ENCODE measurements at regions not wholly inside any gene's neighbourhood (a gene's known extent, or its start where the extent isn't known, plus 50 kb on each side); places are given as distances from the start of the nearest gene placed in this dataset.

DNA sequence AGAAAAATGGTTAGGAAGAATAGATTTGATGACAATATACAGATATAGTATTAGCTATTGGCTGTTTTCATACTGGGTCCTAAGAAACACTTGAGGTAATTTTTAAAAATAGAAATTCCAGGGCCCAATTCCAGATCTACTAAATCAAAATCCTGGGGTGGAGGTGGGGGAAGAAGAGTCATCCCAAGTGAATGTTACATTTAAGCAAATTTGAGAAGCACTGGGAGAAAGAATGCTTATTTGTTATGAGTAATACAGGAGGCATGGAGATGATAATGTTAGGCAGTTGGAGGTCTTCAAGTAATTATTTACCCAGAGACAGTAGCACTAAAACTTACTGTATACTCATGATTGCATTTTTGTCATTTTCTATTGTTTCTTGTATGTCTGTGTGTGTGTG, 93.0 kb upstream of the DAB2 start:
- TF ChIP-seq CTCF (conservative IDR thresholded peaks at IDR 0.05; ENCODE audit: low read length) (no peak), EZH2phosphoT487 (IDR thresholded peaks at IDR 0.05; ENCODE audit: borderline replicate concordance) (no peak)
- Histone ChIP-seq H3K36me3 (ENCODE audit: insufficient read depth, low read length) (no peaks in the 10 kb centered on the region), H3K9me2 (replicated peaks; ENCODE audit: low read depth, low read length) (no peaks in the 10 kb centered on the region)

DNA sequence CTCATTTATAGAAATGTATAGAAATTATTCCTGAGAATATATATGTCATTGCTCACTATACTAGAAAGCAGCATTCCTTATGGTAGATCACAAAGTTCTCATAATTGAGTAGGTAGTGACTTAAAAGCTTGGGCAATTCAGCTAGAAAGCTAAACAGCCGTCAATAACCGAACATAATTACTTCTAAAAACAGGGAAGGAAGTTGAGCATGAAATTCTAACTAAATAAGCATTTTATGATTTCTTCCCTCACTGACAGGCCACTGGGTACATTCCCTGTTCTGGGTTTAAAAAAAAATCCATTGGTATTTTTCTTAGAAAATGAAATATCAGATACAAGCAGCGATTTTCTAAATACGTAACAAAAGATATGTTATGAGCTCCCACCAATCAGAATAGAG, 91.1 kb upstream of the DAB2 start:
- H3K4me1 ChIP-seq (ENCODE audit: insufficient read depth, low read length, poor library complexity, severe bottlenecking) = no peaks in the 10 kb centered on the region

More for the DNA sequence above, 93.0 kb upstream of the DAB2 start:
- Histone ChIP-seq H4K20me1 (ENCODE audit: insufficient read depth, low read length, poor library complexity, severe bottlenecking) (no peaks in the 10 kb centered on the region), H3F3A (ENCODE audit: low read depth) (no peaks in the 10 kb centered on the region), H3K4me3 (ENCODE audit: low read length, poor library complexity, severe bottlenecking) (no peak overlapping the region), H2AFZ (ENCODE audit: low read length) (no peak overlapping the region), H3K4me2 (ENCODE audit: low read depth, low read length, poor library complexity, severe bottlenecking) (no peak overlapping the region), H3K9ac (ENCODE audit: low read depth, low read length, poor library complexity, severe bottlenecking) (no peak overlapping the region), H3K79me2 (ENCODE audit: insufficient read depth, low read length) (no peaks in the 10 kb centered on the region), H3K27me3 (ENCODE audit: insufficient read depth, low read length, poor library complexity, severe bottlenecking) (no peaks in the 10 kb centered on the region), H3K4me1 (ENCODE audit: insufficient read depth, low read length, poor library complexity, severe bottlenecking) (no peaks in the 10 kb centered on the region), H3K9me3 (ENCODE audit: insufficient read depth, low read depth, low read length) (no peaks in the 10 kb centered on the region)

GRCh38 chr5:39513236-39513635, 88.5 kb upstream of the DAB2 start:
- Histone ChIP-seq H3K4me3 (ENCODE audit: low read length, poor library complexity, severe bottlenecking) (no peak overlapping the region), H3K79me2 (ENCODE audit: insufficient read depth, low read length) (no peaks in the 10 kb centered on the region), H3K9me3 (ENCODE audit: insufficient read depth, low read depth, low read length) (no peaks in the 10 kb centered on the region), H3K4me1 (ENCODE audit: insufficient read depth, low read length, poor library complexity, severe bottlenecking) (no peaks in the 10 kb centered on the region), H3F3A (ENCODE audit: low read depth) (no peaks in the 10 kb centered on the region), H3K4me2 (ENCODE audit: low read depth, low read length, poor library complexity, severe bottlenecking) (no peak overlapping the region), H3K36me3 (ENCODE audit: insufficient read depth, low read length) (no peaks in the 10 kb centered on the region), H2AFZ (ENCODE audit: low read length) (no peak overlapping the region), H3K9me2 (replicated peaks; ENCODE audit: low read depth, low read length) (no peaks in the 10 kb centered on the region), H4K20me1 (ENCODE audit: insufficient read depth, low read length, poor library complexity, severe bottlenecking) (no peaks in the 10 kb centered on the region), H3K27me3 (ENCODE audit: insufficient read depth, low read length, poor library complexity, severe bottlenecking) (no peaks in the 10 kb centered on the region), H3K9ac (ENCODE audit: low read depth, low read length, poor library complexity, severe bottlenecking) (no peak overlapping the region)
- no peak for TF ChIP-seq EZH2phosphoT487 (IDR thresholded peaks at IDR 0.05; ENCODE audit: borderline replicate concordance)
- TF ChIP-seq CTCF (conservative IDR thresholded peaks at IDR 0.05; ENCODE audit: low read length) = no peak

More for the DNA sequence above, 91.1 kb upstream of the DAB2 start:
- no peaks in the 10 kb centered on the region for H3K79me2 ChIP-seq (ENCODE audit: insufficient read depth, low read length)
- no peak overlapping the region for H3K4me2 ChIP-seq (ENCODE audit: low read depth, low read length, poor library complexity, severe bottlenecking)
- no peaks in the 10 kb centered on the region for H4K20me1 ChIP-seq (ENCODE audit: insufficient read depth, low read length, poor library complexity, severe bottlenecking)
- no peak overlapping the region for H2AFZ ChIP-seq (ENCODE audit: low read length)
- H3K9ac ChIP-seq (ENCODE audit: low read depth, low read length, poor library complexity, severe bottlenecking) = no peak overlapping the region
- H3K27me3 ChIP-seq (ENCODE audit: insufficient read depth, low read length, poor library complexity, severe bottlenecking) = no peaks in the 10 kb centered on the region
- no peaks in the 10 kb centered on the region for H3K36me3 ChIP-seq (ENCODE audit: insufficient read depth, low read length)
- no peaks in the 10 kb centered on the region for H3F3A ChIP-seq (ENCODE audit: low read depth)
- TF ChIP-seq CTCF (conservative IDR thresholded peaks at IDR 0.05; ENCODE audit: low read length) = no peak
- no peak for TF ChIP-seq EZH2phosphoT487 (IDR thresholded peaks at IDR 0.05; ENCODE audit: borderline replicate concordance)
- H3K4me3 ChIP-seq (ENCODE audit: low read length, poor library complexity, severe bottlenecking) = no peak overlapping the region
- no peaks in the 10 kb centered on the region for H3K9me2 ChIP-seq (replicated peaks; ENCODE audit: low read depth, low read length)
- no peaks in the 10 kb centered on the region for H3K9me3 ChIP-seq (ENCODE audit: insufficient read depth, low read depth, low read length)

Data from Loucy (cell line).